Suprapubic skin (tissue), 4 donors: ENCODE measurements at regions not wholly inside any gene's neighbourhood (a gene's known extent, or its start where the extent isn't known, plus 50 kb on each side); places are given as distances from the start of the nearest gene placed in this dataset.
"Not testable (repeated sequence)": the region's sequence is repeated elsewhere in the genome, so short reads cannot be mapped to it uniquely, and the experiment has no call there.

ENCODE experiments used
- DNase-seq, 2 donors: peaks; one replicate each; pipeline ENCODE4 v3.0.0-alpha.2; 2019; ENCODE audit warnings: low spot score in 2 of 2
- H3K27ac ChIP-seq: fragments of 200-600 bp; sonication (generic); one replicate; pipeline ENCODE4 v1.5.1; 2019
- H3K27me3 ChIP-seq: fragments of 200-600 bp; sonication (generic); one replicate; pipeline ENCODE4 v1.5.1; 2019
- H3K36me3 ChIP-seq: fragments of 200-600 bp; sonication (generic); one replicate; pipeline ENCODE4 v1.5.1; 2019
- H3K4me1 ChIP-seq: fragments of 200-600 bp; sonication (generic); one replicate; pipeline ENCODE4 v1.5.1; 2019
- H3K4me3 ChIP-seq: fragments of 200-600 bp; sonication (generic); one replicate; pipeline ENCODE4 v1.5.1; 2019; ENCODE audit warnings: mild to moderate bottlenecking
- H3K9me3 ChIP-seq: fragments of 200-600 bp; sonication (generic); one replicate; pipeline ENCODE4 v1.5.1; 2019
- EP300 ChIP-seq: sonication (generic); formaldehyde crosslinking; IDR thresholded peaks from one replicate; pipeline ENCODE4 v1.6.1; 2017; ENCODE audit warnings: antibody characterized with exemption
- POLR2A ChIP-seq, 2 donors: fragments of 450-650 bp; IDR thresholded peaks; one replicate each; pipeline ENCODE4 v1.6.1; 2017; ENCODE audit warnings: antibody characterized with exemption in 2 of 2, mild to moderate bottlenecking in 2 of 2, moderate library complexity in 2 of 2
- POLR2AphosphoS5 ChIP-seq, 3 donors: sonication (generic); formaldehyde crosslinking; IDR thresholded peaks; one replicate each; pipeline ENCODE4 v1.6.1; 2017; ENCODE audit warnings: antibody characterized with exemption in 3 of 3
- WGBS: methylation state at CpG from one replicate; pipeline ENCODE4 v1.1.5; 2018; 5-methylcytosine and 5-hydroxymethylcytosine counted together
- TF ChIP-seq, protein P1 (sequence below), 2 donors: fragments of 200-600 bp in 1 of 2; fragments of 450-650 bp in 1 of 2; sonication (generic) in 1 of 2; IDR thresholded peaks; one replicate each; pipeline ENCODE4 v1.5.1; 2016 to 2019; ENCODE audit warnings: antibody characterized with exemption in 2 of 2, mild to moderate bottlenecking in 1 of 2, moderate library complexity in 1 of 2

DNA sequence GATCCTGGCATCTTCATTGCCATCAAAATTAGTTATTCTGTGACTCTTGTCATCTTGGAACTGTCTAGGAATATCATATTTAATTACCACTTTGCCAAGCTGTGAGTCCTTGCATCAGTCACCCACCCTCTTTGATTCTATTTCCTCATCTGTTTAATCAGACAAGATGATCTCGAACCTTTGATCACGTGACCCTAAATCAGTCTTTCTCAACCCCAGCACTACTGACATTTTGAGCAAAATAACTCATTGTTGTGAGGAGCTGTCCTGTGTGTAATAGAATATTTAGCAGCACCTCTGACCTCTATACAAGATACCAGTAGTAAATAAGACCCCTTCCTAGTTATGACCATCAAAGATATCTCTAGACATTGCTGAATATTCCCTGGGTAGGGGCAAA is 343.4 kb upstream of the ARPP21 start:
- TF ChIP-seq POLR2A (IDR thresholded peaks at IDR 0.05) (no peak), POLR2AphosphoS5 (IDR thresholded peaks at IDR 0.05) (no peak), EP300 (no peak)
- no peaks in the 10 kb centered on the region for H3K4me1 ChIP-seq
- no peak overlapping the region for H3K4me3 ChIP-seq
- no peaks in the 10 kb centered on the region for H3K36me3 ChIP-seq
- no peak overlapping the region for H3K27ac ChIP-seq
- no peaks in the 10 kb centered on the region for H3K27me3 ChIP-seq
- WGBS, result 44% methylated on average over 2 of the region's 2 CpGs
- DNase-seq, result no peak
- H3K9me3 ChIP-seq, result no peaks in the 10 kb centered on the region

DNA sequence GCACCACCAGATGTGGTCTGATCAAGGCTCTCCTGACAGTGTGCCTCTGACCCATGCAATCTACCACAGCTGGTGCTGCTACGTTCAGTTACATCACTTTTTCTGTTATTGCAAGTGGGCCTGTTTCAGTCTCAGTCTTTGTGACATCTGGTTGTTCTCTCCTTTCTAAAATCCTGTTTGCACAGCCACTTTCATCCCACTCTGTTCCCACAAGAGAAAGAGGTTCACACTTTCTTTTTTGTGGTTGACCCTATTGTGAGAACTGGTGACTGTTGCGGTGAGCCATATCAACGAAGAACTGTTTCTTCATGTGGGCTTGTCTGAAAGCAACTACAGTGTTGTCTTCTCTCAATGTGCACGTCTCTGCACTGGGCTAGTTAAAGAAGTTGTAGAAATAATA is 342.8 kb upstream of the ARPP21 start:
- 78% methylated on average over 4 of the region's 4 CpGs for WGBS
- TF ChIP-seq POLR2AphosphoS5 (IDR thresholded peaks at IDR 0.05) (no peak), EP300 (no peak), POLR2A (IDR thresholded peaks at IDR 0.05) (no peak)
- TF ChIP-seq, protein P1, sequence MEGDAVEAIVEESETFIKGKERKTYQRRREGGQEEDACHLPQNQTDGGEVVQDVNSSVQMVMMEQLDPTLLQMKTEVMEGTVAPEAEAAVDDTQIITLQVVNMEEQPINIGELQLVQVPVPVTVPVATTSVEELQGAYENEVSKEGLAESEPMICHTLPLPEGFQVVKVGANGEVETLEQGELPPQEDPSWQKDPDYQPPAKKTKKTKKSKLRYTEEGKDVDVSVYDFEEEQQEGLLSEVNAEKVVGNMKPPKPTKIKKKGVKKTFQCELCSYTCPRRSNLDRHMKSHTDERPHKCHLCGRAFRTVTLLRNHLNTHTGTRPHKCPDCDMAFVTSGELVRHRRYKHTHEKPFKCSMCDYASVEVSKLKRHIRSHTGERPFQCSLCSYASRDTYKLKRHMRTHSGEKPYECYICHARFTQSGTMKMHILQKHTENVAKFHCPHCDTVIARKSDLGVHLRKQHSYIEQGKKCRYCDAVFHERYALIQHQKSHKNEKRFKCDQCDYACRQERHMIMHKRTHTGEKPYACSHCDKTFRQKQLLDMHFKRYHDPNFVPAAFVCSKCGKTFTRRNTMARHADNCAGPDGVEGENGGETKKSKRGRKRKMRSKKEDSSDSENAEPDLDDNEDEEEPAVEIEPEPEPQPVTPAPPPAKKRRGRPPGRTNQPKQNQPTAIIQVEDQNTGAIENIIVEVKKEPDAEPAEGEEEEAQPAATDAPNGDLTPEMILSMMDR (IDR thresholded peaks at IDR 0.05), result no peak
- H3K36me3 ChIP-seq, result no peaks in the 10 kb centered on the region
- H3K9me3 ChIP-seq, result no peaks in the 10 kb centered on the region
- DNase-seq, result no peak
- H3K27me3 ChIP-seq, result no peaks in the 10 kb centered on the region
- H3K4me1 ChIP-seq, result no peaks in the 10 kb centered on the region
- no peak overlapping the region for H3K4me3 ChIP-seq
- no peak overlapping the region for H3K27ac ChIP-seq

DNA sequence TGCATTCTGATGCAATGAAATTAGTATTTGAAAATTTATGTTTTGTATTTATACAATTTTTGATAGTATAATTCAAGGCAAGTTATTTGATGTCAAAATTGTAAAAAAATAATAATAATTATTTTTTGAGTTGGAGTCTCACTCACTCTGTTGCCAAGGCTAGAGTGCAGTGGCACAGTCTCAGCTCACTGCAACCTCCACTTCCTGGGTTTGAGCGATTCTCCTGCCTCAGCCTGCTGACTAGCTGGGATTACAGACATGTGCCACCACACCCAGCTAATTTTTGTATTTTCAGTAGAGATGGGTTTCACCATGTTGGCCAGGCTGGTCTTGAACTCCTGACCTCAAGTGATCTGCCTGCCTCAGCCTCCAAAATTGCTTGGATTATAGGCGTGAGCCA is 342.4 kb upstream of the ARPP21 start:
- not testable (repeated sequence) for H3K4me3 ChIP-seq, DNase-seq, H3K9me3 ChIP-seq, H3K27ac ChIP-seq, H3K4me1 ChIP-seq, H3K27me3 ChIP-seq, H3K36me3 ChIP-seq
- 91% methylated on average over 2 of the region's 2 CpGs for WGBS

DNA sequence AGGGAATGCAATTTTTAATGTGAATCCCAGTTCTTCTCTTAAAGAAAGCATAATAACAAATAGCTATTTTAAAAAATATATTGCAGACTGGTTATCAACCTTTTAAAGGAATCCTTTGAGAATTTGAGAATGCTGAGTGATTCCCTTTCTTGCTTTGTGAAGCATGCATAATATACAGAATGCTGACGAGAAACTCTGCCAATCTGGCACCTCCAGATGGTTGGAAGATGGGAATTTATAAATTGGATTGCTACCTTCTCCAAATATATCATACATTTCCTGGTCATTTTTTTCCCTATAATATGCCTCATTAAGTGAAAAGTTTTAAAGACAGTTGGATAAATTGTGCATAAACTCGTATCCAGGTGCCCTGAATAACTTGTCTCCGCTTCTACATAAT is 333.9 kb upstream of the ARPP21 start:
- Histone ChIP-seq H3K9me3 (no peaks in the 10 kb centered on the region), H3K4me3 (no peak overlapping the region), H3K27me3 (no peaks in the 10 kb centered on the region), H3K36me3 (no peaks in the 10 kb centered on the region), H3K27ac (no peak overlapping the region), H3K4me1 (no peaks in the 10 kb centered on the region)
- no peak for DNase-seq
- WGBS, result 83% methylated on average over 3 of the region's 3 CpGs
- TF ChIP-seq POLR2A (IDR thresholded peaks at IDR 0.05), result no peak
- TF ChIP-seq, protein P1 (IDR thresholded peaks at IDR 0.05), result no peak
- no peak for TF ChIP-seq EP300
- no peak for TF ChIP-seq POLR2AphosphoS5 (IDR thresholded peaks at IDR 0.05)

DNA sequence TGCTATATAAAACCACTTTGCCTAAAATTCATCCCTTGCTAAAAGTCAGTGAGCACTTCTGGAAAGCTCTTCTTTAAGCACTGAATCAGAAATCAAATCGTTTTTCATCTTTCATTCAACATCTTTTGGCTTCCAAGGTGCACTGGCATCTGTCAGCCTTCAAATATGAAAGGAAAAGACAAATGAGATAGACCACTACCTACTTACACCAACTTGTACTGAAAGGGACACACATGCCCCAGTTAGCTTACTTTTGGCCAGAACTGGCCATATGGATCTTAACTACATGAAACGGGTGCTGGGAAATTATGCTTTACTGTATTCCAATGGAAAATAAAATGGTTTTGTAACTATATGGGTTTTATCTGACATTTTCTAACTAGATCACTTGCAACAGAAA is 332.0 kb upstream of the ARPP21 start:
- 68% methylated on average over 2 of the region's 2 CpGs for WGBS
- Histone ChIP-seq H3K9me3 (no peaks in the 10 kb centered on the region), H3K4me3 (no peak overlapping the region), H3K4me1 (no peaks in the 10 kb centered on the region), H3K36me3 (no peaks in the 10 kb centered on the region), H3K27ac (no peak overlapping the region), H3K27me3 (no peaks in the 10 kb centered on the region)
- TF ChIP-seq EP300 (no peak), POLR2AphosphoS5 (IDR thresholded peaks at IDR 0.05) (no peak), POLR2A (IDR thresholded peaks at IDR 0.05) (no peak)
- TF ChIP-seq, protein P1 (IDR thresholded peaks at IDR 0.05), result no peak
- DNase-seq, result no peak

DNA sequence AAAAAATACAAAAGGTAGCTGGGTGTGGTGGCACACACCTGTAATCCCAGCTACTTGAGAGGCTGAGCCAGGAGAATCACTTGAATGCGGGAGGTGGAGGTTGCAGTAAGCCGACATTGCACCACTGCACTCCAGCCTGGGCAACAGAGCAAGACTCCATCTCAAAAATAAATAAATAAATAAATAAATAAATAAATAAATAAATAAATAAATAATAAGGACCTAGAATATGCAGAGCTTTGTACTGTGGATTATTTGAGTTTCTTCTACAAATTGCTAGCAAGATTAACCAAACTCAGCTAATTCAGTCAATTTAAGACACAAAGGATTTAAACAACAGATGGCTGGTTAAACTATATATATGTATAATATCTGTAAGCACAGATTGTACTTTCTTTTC is 322.5 kb upstream of the ARPP21 start:
- not testable (repeated sequence) for H3K9me3 ChIP-seq, H3K36me3 ChIP-seq, DNase-seq, H3K4me1 ChIP-seq, H3K27ac ChIP-seq, H3K4me3 ChIP-seq, H3K27me3 ChIP-seq
- 100% methylated on average over 2 of the region's 2 CpGs for WGBS

DNA sequence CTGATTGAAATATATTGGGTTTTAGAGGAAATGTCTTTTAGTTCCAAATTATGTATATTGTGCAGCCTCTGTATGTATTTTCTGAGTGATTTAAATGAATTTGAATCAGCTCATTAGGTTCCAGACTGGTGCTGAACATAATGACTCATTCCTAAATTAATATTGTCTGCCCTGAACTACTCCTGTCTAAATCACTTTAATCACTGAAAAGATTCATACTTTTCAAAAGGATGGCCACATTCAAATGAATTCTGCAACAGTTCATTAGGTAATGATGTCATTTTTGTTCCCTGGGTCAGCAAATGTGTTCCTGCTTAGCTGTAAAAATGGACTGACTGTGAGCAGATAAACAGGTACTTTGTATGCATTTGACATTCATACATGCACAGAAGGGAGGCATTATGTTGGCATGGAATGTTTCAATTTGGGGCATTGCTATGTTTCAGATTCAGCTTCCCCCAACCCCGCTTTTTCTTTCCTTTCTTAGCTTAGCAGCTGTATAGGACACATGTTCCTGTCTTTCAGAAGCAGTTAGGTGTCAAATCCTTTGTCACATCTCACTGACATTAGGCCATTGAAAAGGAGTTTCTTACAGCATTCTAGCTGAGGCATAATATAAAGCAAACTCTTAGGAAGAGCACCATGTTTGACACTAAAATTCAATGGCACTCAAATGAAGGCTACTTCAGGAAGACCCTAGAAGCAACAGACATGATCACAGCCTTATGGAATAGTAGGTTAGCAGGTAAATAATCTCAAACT is 318.5 kb upstream of the ARPP21 start:
- no peak for DNase-seq
- Histone ChIP-seq H3K27ac (no peak overlapping the region), H3K4me1 (no peaks in the 10 kb centered on the region), H3K9me3 (no peaks in the 10 kb centered on the region), H3K27me3 (no peaks in the 10 kb centered on the region), H3K36me3 (no peaks in the 10 kb centered on the region), H3K4me3 (no peak overlapping the region)
- WGBS, result 65% methylated on average over 1 of the region's 1 CpG
- TF ChIP-seq POLR2AphosphoS5 (IDR thresholded peaks at IDR 0.05) (no peak), POLR2A (IDR thresholded peaks at IDR 0.05) (no peak), EP300 (no peak)
- TF ChIP-seq, protein P1 (IDR thresholded peaks at IDR 0.05), result no peak
